Neural cell (in vitro differentiated cells): ENCODE measurements at regions not wholly inside any gene's neighbourhood (a gene's known extent, or its start where the extent isn't known, plus 50 kb on each side); places are given as distances from the start of the nearest gene placed in this dataset.

ENCODE experiments used
- EP300 ChIP-seq: fragments of 450-650 bp; conservative IDR thresholded peaks from 2 replicates; pipeline ENCODE4 v1.6.1; 2014; ENCODE audit warnings: antibody characterized with exemption, mild to moderate bottlenecking, moderate library complexity; ENCODE audit not compliant: poor library complexity, severe bottlenecking
- EZH2 ChIP-seq: fragments of 200-600, 300-800 bp; shearing (Covaris generic), sonication (generic); IDR thresholded peaks from 2 replicates; pipeline ENCODE4 v1.6.1; 2014; ENCODE audit warnings: antibody characterized with exemption, low read length, borderline replicate concordance, mild to moderate bottlenecking; ENCODE audit not compliant: insufficient read depth, poor library complexity, severe bottlenecking
- POLR2AphosphoS5 ChIP-seq: IDR thresholded peaks from 2 replicates; pipeline ENCODE4 v1.6.1; 2012
- RAD21 ChIP-seq: fragments of 450-650 bp; conservative IDR thresholded peaks from 2 replicates; pipeline ENCODE4 v1.6.1; 2014; ENCODE audit warnings: antibody characterized with exemption, mild to moderate bottlenecking, moderate library complexity
- TAF1 ChIP-seq: IDR thresholded peaks from 2 replicates; pipeline ENCODE4 v1.6.1; 2012; ENCODE audit warnings: low read depth
- TF ChIP-seq, protein P1 (sequence below): fragments of 450-650 bp; IDR thresholded peaks from 2 replicates; pipeline ENCODE4 v1.5.1; 2014; ENCODE audit warnings: antibody characterized with exemption, mild to moderate bottlenecking, moderate library complexity; ENCODE audit not compliant: poor library complexity, severe bottlenecking

DNA sequence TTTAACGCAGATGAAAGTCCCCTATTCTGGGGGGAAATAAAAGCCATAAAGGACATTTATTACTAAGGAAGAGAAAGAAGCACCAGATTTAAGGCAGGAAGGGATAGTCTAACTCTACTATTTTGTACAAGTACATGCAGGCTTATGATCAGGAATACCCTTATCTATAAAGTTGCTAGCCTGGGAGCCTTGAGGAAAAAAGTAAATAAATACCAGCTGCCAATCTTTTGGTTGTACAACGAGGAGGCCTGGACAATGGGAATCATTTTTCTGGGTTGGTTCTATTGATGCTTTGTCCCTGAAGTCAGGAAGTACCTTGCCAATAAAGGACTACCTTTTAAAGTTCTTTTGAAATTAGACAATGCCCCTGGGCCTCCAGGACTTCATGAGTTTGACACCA, 367.8 kb downstream of the LMO4 start:
- TF ChIP-seq, protein P1, sequence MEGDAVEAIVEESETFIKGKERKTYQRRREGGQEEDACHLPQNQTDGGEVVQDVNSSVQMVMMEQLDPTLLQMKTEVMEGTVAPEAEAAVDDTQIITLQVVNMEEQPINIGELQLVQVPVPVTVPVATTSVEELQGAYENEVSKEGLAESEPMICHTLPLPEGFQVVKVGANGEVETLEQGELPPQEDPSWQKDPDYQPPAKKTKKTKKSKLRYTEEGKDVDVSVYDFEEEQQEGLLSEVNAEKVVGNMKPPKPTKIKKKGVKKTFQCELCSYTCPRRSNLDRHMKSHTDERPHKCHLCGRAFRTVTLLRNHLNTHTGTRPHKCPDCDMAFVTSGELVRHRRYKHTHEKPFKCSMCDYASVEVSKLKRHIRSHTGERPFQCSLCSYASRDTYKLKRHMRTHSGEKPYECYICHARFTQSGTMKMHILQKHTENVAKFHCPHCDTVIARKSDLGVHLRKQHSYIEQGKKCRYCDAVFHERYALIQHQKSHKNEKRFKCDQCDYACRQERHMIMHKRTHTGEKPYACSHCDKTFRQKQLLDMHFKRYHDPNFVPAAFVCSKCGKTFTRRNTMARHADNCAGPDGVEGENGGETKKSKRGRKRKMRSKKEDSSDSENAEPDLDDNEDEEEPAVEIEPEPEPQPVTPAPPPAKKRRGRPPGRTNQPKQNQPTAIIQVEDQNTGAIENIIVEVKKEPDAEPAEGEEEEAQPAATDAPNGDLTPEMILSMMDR: no peak
- TF ChIP-seq RAD21 (no peak), EP300 (no peak), TAF1 (no peak), POLR2AphosphoS5 (no peak), EZH2 (no peak)
